ENCODE measurements at regions not wholly inside any gene's neighbourhood (a gene's known extent, or its start where the extent isn't known, plus 50 kb on each side); places are given as distances from the start of the nearest gene placed in this dataset.

- no peak for DNase-seq (ENCODE audit: low read depth in 2 of 2)
These were observed 1097.2 kb downstream of the BCL11A start for GRCh38 chr2:59456285-59456684.

- DNase-seq (ENCODE audit: low read depth in 2 of 2): no peak
These were observed 1104.2 kb downstream of the BCL11A start for GRCh38 chr2:59449274-59449673.

GRCh38 chr2:59440491-59440890 lies 1113.0 kb downstream of the BCL11A start:
- DNase-seq (ENCODE audit: low read depth in 2 of 2): no peak

DNA sequence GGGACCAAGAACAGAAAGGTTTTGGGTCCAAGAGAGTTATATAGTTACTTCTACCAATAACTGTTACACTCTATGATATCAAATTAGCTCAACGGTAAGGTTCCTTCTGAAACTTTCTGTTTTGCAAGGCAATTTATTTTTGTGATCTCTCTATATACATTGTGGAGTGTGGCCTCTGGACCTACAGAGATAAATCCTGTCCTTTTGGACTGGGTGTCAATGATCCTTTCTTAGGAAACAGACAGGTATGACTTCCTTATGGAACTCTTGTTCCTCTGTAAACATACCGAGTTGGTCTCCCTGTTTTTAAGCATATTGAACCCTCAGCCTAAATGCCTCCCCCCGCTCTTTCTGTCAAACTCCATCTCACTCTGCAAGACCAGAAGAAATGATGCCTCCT lies 1117.8 kb downstream of the BCL11A start:
- DNase-seq (ENCODE audit: low read depth in 2 of 2): no peak

DNA sequence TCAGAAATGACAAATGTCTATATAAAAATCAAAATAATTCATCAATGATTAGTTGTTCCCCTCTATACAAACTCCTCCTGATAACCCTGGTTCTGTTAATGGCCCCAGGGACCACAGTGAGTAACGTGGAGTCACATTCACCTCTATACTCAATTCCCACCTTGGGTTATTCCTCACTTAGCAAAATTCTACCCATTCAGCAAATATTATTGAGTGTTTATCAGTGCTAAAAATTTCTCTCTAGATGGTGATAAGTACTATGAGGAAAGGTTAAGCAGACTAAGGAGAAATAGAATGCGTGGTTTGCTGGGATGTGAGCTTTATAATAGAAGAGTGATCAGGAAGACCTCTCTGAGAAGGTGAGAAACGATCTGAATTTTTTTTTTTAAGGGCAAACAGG lies 1124.5 kb downstream of the BCL11A start:
- no peak for DNase-seq (ENCODE audit: low read depth in 2 of 2)

GRCh38 chr2:59427980-59428379 lies 1125.5 kb downstream of the BCL11A start:
- no peak for DNase-seq (ENCODE audit: low read depth in 2 of 2)

DNA sequence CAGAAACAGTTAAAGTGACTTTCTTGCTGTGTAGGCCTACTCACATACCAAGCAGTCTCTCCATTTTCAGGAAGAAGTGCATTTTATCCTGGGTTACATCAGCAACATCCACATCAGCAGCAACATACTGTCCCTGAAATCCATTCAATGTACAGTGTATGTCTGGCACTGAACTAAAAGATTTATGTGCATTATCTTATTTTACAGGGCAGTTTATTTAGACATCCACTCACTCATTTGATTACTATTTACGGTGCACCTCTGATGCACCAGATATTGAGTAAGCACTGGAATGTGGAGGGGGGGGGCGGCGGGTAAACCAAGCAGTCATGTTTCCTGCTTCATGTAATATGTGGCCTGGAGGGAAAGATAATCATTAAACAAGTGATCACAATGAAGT lies 1128.2 kb downstream of the BCL11A start:
- no peak for DNase-seq (ENCODE audit: low read depth in 2 of 2)

DNA sequence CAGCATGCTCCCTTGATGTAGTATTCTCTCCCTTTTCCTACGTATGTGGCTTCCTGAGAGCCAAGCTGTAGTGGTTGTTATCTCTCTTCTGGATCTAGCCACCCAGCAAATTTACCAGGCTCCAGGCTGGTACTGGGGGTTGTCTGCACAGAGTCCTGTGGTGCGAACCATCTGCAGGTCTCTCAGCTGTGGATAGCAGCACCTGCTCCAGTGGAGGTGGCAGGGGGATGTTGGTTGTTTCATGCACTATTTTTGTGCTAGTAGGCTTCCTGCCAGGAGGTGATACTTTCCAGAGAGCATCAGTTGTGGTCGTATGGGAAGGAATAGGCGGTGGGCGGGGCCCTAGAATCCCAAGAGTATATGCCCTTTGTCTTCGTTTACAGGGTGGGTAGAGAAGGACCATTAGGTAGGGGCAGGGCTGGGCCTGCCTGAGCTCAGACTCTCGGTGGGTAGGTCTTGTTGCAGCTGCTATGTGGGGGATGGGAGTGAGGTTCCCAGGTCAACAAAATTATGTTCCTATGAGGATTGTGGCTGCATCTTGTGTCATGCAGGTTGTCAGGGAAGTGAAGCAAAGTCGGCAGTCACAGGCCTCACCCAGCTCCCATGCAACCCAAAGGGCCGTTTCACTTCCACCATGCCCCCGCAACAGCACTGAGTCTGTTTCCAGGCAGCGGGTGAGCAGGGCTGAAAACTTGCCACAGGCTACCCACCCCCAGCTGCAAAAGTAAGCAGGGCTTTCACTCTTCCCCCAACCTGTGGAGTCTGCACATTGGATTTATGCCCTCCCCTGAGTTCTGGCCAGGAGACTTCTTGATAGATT lies 1139.5 kb downstream of the BCL11A start:
- no peak for DNase-seq (ENCODE audit: low read depth in 2 of 2)

- no peak for DNase-seq (ENCODE audit: low read depth in 2 of 2)
These were observed 1154.3 kb downstream of the BCL11A start for GRCh38 chr2:59399126-59399525.

- no peak for DNase-seq (ENCODE audit: low read depth in 2 of 2)
These were observed 1155.4 kb downstream of the BCL11A start for GRCh38 chr2:59398081-59398480.

DNA sequence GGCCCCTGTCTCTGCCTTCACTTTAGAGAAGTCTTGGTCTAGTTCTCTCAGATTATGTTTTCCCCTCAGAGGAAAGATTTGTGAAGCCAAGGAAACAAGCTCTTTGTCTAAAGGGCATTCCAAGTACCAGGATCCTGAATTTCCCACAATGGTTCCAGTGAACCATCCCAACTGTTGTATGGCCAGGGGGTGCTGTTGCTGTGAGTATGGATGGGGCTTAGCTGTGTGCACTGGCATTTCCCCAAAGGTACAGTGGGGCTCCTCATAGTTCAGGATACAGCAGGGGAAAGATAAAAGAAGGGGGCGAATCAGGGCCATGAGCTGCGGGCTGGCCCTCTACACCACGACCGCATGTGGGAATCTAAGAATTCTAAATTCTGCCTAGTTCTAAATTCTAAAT lies 1154.0 kb upstream of the FANCL start:
- DNase-seq (ENCODE audit: low read depth in 2 of 2): no peak

GRCh38 chr2:59391896-59392295 lies 1150.8 kb upstream of the FANCL start:
- no peak for DNase-seq (ENCODE audit: low read depth in 2 of 2)

- no peak for DNase-seq (ENCODE audit: low read depth in 2 of 2)
These were observed 1149.5 kb upstream of the FANCL start for GRCh38 chr2:59390581-59390980.

DNA sequence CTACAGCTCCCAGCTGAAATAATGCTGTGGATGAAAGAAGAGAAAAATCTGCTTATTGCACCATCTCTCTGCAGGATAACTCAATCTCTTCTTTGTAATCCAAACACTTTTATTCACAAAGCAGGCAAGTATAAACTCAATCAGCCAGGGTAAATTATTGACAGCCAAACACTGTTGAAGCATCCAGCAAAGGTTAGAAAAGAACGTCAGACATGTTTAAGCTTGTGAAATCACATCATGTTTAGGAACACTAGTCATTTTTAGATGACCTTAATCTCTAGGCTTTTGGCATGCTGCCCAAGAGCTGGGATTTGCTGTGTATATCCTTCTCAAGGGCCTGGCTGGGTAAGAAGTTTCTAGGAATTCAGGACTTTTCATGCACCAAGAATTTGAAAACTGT lies 1148.1 kb upstream of the FANCL start:
- no peak for DNase-seq (ENCODE audit: low read depth in 2 of 2)

- DNase-seq (ENCODE audit: low read depth in 2 of 2): no peak
These were observed 1144.8 kb upstream of the FANCL start for GRCh38 chr2:59385971-59386370.

DNA sequence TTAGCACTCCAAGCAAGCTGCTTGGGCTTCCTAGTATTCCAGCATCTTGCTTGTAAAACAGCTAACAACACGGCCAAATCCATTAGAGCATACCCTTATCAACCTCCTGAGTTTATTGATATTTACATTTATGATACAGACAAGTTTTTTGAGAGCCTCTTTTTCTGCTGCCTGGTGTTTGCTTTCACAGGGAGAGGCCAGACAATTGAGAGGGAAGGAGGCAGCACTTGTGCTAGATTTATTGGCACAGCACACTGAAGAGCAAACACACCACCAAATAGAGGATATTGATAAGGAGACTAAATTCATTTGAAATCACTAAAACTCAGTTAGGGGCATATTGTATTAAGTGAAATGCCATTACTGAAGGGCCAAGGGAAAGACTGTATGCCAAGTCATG lies 1142.3 kb upstream of the FANCL start:
- no peak for DNase-seq (ENCODE audit: low read depth in 2 of 2)

- no peak for DNase-seq (ENCODE audit: low read depth in 2 of 2)
These were observed 1137.0 kb upstream of the FANCL start for GRCh38 chr2:59378127-59378526.

GRCh38 chr2:59366288-59366687 lies 1125.2 kb upstream of the FANCL start:
- no peak for DNase-seq (ENCODE audit: low read depth in 2 of 2)

GRCh38 chr2:59354498-59354897 lies 1113.4 kb upstream of the FANCL start:
- DNase-seq (ENCODE audit: low read depth in 2 of 2): no peak

DNA sequence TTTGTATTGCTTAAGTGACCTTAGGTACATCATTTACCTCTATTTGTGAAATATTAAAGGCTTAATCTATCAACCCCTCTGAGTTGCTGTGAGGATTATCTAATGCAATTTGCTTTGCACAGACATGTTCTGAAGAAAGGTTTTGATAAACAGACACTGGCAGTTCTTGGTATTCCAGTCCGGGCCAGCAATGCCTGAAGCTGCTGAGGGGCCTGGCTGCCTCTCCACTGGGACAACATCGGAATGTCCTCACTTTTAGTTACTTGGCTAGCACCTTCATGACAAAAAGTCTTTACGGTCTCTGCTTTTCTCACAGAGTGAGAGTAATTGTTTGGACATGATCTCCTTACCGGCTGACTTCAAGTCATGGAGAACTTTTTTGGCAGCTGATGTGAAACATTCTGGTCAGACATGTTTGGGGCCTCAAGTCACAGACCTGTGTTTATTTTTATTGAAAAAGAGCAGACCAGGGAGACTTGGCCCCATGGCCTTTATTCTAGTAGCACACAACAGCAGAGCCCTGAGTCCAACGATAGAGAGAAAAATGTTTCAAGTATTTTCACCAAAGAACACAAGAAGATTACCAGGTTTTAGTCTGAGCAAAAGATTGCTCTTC lies 1112.3 kb upstream of the FANCL start:
- DNase-seq (ENCODE audit: low read depth in 2 of 2): no peak

GRCh38 chr2:59342166-59342565 lies 1101.0 kb upstream of the FANCL start:
- DNase-seq (ENCODE audit: low read depth in 2 of 2): no peak

DNA sequence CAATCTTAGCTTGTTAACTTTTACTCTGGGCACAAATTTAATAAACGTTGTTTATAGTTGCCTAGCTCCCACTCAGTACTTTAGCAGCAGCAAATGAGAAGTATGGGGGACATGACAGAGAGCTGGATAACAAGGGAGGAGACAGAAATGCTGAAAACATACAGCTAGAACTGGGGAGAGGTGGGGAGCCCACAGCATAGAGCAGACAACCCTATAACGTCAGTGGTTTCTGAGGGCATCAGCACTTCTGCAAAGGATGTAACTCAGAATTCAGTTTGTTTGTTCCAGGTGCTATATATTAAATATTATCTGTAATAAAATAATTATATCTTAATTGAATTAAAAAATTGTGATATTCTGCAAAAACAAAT lies 1098.7 kb upstream of the FANCL start:
- no peak for DNase-seq (ENCODE audit: low read depth in 2 of 2)

DNA sequence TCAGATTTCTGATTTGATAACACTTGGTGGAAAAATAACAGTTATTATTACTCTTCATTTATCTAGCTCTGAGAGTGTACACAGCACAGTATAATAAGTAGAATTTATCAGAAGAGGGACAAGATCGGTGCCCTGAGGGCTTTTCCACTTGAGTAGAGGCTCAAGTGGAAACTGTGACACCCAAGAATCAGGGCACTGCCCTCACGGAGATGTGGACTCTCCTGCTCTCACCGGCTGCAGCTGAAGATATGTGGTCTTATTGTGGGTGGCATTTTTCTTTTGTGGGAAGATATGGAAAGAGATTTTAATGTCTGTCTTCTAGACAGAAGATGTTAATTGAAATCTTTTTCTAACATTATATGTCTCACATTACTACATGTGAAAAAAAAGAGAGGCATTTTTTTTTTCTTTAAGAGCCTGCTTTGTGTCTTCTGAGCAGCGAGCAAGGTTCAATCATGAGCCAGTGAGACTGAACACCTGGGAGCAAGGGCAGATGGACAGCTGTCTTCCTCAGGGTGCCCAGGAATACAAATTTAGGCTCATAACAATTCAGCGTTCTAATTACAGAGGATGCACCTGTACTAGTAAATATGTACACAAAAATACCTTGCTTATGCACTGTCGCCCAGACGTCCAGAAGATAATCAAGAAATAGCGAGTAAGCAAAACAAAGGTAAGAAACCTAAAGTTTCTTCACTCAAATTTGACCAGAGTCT lies 1098.2 kb upstream of the FANCL start:
- DNase-seq (ENCODE audit: low read depth in 2 of 2): no peak

All from stimulated activated CD4-positive, alpha-beta T cell treated with anti-CD3 and anti-CD28 coated beads, Interleukin-4, amount 100 ng/mL, for 48 hours (primary cell).